Effector CD4-positive, alpha-beta T cell (primary cell): ENCODE measurements at regions not wholly inside any gene's neighbourhood (a gene's known extent, or its start where the extent isn't known, plus 50 kb on each side); places are given as distances from the start of the nearest gene placed in this dataset.
A peak's percentile ranks its signal among the peaks of the same experiment; 100 is the strongest.

Experiments
- DNase-seq: peaks from one replicate; pipeline ENCODE4 v3.0.0-alpha.2; 2020

- DNase-seq = no peak
Observed at GRCh38 chr11:103530257-103530656, 421.0 kb downstream of the DYNC2H1 start.

GRCh38 chr11:103532133-103532788 is 423.0 kb downstream of the DYNC2H1 start:
- no peak for DNase-seq

- DNase-seq = no peak
Observed at GRCh38 chr11:103534191-103534590, 425.0 kb downstream of the DYNC2H1 start.

GRCh38 chr11:103534959-103535358 is 425.7 kb downstream of the DYNC2H1 start:
- DNase-seq = no peak

GRCh38 chr11:103536335-103536722 is 427.1 kb downstream of the DYNC2H1 start:
- DNase-seq = no peak

GRCh38 chr11:103537904-103538502 is 428.8 kb downstream of the DYNC2H1 start:
- DNase-seq = no peak

- DNase-seq = no peak
Observed at GRCh38 chr11:103539166-103539565, 429.9 kb downstream of the DYNC2H1 start.

- peak; percentile 28 for DNase-seq
Observed at GRCh38 chr11:103541186-103541795, 432.1 kb downstream of the DYNC2H1 start.

- DNase-seq = no peak
Observed at GRCh38 chr11:103542851-103543250, 433.6 kb downstream of the DYNC2H1 start.

GRCh38 chr11:103543456-103543855 is 434.2 kb downstream of the DYNC2H1 start:
- no peak for DNase-seq

- DNase-seq = no peak
Observed at GRCh38 chr11:103544874-103545273, 435.6 kb downstream of the DYNC2H1 start.

GRCh38 chr11:103545551-103545950 is 436.3 kb downstream of the DYNC2H1 start:
- DNase-seq = no peak

- no peak for DNase-seq
Observed at GRCh38 chr11:103546236-103546635, 437.0 kb downstream of the DYNC2H1 start.

GRCh38 chr11:103547024-103547423 is 437.8 kb downstream of the DYNC2H1 start:
- no peak for DNase-seq

GRCh38 chr11:103547691-103548090 is 438.5 kb downstream of the DYNC2H1 start:
- no peak for DNase-seq

GRCh38 chr11:103548838-103549237 is 439.6 kb downstream of the DYNC2H1 start:
- DNase-seq = no peak

- no peak for DNase-seq
Observed at GRCh38 chr11:103550811-103551210, 441.6 kb downstream of the DYNC2H1 start.

- no peak for DNase-seq
Observed at GRCh38 chr11:103552086-103552485, 442.9 kb downstream of the DYNC2H1 start.

- no peak for DNase-seq
Observed at GRCh38 chr11:103556171-103556570, 446.9 kb downstream of the DYNC2H1 start.

GRCh38 chr11:103566116-103566515 is 456.9 kb downstream of the DYNC2H1 start:
- DNase-seq = no peak

GRCh38 chr11:103581760-103582159 is 454.7 kb upstream of the DDI1 start:
- no peak for DNase-seq

- DNase-seq = no peak
Observed at GRCh38 chr11:103582351-103582909, 454.0 kb upstream of the DDI1 start.

GRCh38 chr11:103584021-103584420 is 452.4 kb upstream of the DDI1 start:
- DNase-seq = no peak

GRCh38 chr11:103584720-103585119 is 451.7 kb upstream of the DDI1 start:
- DNase-seq = no peak
